ENCODE measurements at regions not wholly inside any gene's neighbourhood (a gene's known extent, or its start where the extent isn't known, plus 50 kb on each side); places are given as distances from the start of the nearest gene placed in this dataset.

DNA sequence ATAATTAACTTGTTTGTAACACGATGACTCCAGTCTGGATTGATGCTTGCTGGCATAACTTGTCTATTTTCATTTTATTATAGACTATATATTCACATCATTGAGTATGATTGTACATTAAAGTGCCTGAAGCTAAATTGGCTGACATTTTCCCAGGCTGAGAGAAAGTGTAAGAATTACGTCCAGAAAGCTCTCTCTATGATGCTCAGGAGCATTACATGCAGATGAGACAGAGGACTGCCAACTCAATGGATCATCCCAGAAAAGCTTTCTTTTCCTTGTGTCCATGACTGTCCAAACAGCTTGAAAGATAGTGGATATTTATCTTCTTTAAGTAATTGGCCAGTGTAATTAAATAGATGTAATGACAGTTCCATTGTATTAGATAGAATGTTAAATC is 1372.2 kb upstream of the TMEFF2 start:
- TF ChIP-seq POLR2A (IDR thresholded peaks at IDR 0.05; ENCODE audit: borderline replicate concordance, extremely low read depth, insufficient read depth, insufficient read length) (no peak), REST (IDR thresholded peaks at IDR 0.05; ENCODE audit: low read depth) (no peak), SP1 (IDR thresholded peaks at IDR 0.05; ENCODE audit: low read depth) (no peak), EZH2 (IDR thresholded peaks at IDR 0.05) (no peak)

Data from HCT116 (cell line).